Ishikawa (cell line): ENCODE measurements at regions not wholly inside any gene's neighbourhood (a gene's known extent, or its start where the extent isn't known, plus 50 kb on each side); places are given as distances from the start of the nearest gene placed in this dataset.

Source experiments
- CEBPB ChIP-seq: IDR thresholded peaks from 2 replicates; pipeline ENCODE4 v1.6.1; 2012
- CREB1 ChIP-seq: IDR thresholded peaks from 2 replicates; pipeline ENCODE4 v1.6.1; 2012; ENCODE audit warnings: low read depth
- EGR1 ChIP-seq: IDR thresholded peaks from 2 replicates; pipeline ENCODE4 v1.6.1; 2012
- EP300 ChIP-seq: IDR thresholded peaks from 2 replicates; pipeline ENCODE4 v1.6.1; 2012; ENCODE audit warnings: borderline replicate concordance
- FOXM1 ChIP-seq: IDR thresholded peaks from 2 replicates; pipeline ENCODE4 v1.6.1; 2012; ENCODE audit warnings: low read depth, borderline replicate concordance
- NFIC ChIP-seq: IDR thresholded peaks from 2 replicates; pipeline ENCODE4 v1.6.1; 2012
- RAD21 ChIP-seq: IDR thresholded peaks from 2 replicates; pipeline ENCODE4 v1.6.1; 2012; ENCODE audit warnings: low read depth
- TAF1 ChIP-seq: IDR thresholded peaks from 2 replicates; pipeline ENCODE4 v1.6.1; 2012; ENCODE audit warnings: low read depth, mild to moderate bottlenecking
- TCF12 ChIP-seq: IDR thresholded peaks from 2 replicates; pipeline ENCODE4 v1.6.1; 2012; ENCODE audit warnings: low read depth
- TEAD4 ChIP-seq: IDR thresholded peaks from 2 replicates; pipeline ENCODE4 v1.6.1; 2012
- YY1 ChIP-seq: IDR thresholded peaks from 2 replicates; pipeline ENCODE4 v1.6.1; 2012; ENCODE audit warnings: low read depth
- ZBTB7A ChIP-seq: IDR thresholded peaks from 2 replicates; pipeline ENCODE4 v1.6.1; 2012; ENCODE audit warnings: low read depth
- TF ChIP-seq, protein P1 (sequence below): IDR thresholded peaks from 2 replicates; pipeline ENCODE4 v1.6.1; 2012
- TF ChIP-seq, protein P2 (sequence below): IDR thresholded peaks from 2 replicates; pipeline ENCODE4 v1.6.1; 2012; ENCODE audit warnings: low read depth, mild to moderate bottlenecking
- TF ChIP-seq, protein P3 (sequence below): IDR thresholded peaks from 2 replicates; pipeline ENCODE4 v1.6.1; 2012

DNA sequence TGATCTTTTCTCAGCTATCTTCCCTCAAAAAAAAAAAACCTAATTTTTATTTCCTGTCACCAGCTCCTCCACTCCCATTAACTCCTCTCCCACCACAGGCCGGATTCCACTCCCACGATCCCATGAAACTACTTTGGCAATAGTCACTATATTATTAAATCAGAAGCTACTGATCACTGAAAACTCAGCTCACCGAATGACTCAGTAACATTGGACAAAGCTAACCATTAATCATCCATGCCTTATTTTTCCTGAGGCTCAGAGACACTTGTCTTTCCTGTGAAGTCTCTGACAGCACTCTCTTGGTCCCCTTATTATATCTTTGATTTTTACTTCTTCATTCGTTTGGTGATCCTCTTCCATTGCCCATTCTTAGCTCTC, 260.2 kb downstream of the CGGBP1 start:
- TF ChIP-seq TEAD4 (no peak), CEBPB (no peak), NFIC (no peak), ZBTB7A (no peak), TCF12 (no peak), EP300 (no peak), EGR1 (no peak), CREB1 (no peak), TAF1 (no peak), YY1 (no peak), FOXM1 (no peak), RAD21 (no peak)
- TF ChIP-seq, protein P1, sequence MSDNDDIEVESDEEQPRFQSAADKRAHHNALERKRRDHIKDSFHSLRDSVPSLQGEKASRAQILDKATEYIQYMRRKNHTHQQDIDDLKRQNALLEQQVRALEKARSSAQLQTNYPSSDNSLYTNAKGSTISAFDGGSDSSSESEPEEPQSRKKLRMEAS: no peak
- TF ChIP-seq, protein P2, sequence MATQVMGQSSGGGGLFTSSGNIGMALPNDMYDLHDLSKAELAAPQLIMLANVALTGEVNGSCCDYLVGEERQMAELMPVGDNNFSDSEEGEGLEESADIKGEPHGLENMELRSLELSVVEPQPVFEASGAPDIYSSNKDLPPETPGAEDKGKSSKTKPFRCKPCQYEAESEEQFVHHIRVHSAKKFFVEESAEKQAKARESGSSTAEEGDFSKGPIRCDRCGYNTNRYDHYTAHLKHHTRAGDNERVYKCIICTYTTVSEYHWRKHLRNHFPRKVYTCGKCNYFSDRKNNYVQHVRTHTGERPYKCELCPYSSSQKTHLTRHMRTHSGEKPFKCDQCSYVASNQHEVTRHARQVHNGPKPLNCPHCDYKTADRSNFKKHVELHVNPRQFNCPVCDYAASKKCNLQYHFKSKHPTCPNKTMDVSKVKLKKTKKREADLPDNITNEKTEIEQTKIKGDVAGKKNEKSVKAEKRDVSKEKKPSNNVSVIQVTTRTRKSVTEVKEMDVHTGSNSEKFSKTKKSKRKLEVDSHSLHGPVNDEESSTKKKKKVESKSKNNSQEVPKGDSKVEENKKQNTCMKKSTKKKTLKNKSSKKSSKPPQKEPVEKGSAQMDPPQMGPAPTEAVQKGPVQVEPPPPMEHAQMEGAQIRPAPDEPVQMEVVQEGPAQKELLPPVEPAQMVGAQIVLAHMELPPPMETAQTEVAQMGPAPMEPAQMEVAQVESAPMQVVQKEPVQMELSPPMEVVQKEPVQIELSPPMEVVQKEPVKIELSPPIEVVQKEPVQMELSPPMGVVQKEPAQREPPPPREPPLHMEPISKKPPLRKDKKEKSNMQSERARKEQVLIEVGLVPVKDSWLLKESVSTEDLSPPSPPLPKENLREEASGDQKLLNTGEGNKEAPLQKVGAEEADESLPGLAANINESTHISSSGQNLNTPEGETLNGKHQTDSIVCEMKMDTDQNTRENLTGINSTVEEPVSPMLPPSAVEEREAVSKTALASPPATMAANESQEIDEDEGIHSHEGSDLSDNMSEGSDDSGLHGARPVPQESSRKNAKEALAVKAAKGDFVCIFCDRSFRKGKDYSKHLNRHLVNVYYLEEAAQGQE: no peak
- TF ChIP-seq, protein P3, sequence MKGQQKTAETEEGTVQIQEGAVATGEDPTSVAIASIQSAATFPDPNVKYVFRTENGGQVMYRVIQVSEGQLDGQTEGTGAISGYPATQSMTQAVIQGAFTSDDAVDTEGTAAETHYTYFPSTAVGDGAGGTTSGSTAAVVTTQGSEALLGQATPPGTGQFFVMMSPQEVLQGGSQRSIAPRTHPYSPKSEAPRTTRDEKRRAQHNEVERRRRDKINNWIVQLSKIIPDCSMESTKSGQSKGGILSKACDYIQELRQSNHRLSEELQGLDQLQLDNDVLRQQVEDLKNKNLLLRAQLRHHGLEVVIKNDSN: no peak

DNA sequence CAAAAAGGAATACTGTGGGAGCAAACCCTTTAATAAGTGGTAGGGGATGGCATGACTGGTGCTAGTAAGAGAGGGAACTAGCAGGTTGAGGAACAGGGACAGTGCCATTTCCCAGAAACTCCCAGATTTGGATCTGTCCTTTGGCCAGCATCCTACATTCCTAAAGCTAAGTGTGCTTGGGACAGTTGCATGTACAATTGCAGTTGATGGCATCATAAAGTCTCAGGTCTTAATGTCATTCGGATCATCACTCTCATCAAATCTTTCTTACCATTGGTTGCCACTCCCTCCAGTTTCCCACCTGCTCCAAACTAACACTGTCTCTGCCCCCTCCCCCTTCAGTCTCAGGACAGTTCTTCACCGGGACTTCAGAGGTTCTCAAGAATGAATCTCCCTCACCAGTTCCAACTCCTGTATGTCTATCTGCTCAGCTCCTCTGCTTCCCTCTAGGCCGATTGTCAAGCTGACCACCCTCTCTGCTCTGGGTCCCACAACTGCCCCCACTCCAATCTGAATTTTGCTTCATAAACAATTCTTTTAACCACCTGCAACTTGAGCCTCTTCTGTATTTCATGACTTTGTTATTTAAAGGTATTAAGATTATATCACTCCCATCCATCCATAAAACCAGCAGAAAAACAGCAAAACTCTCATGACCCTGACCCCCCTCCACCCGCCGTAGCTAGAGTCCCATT, 260.8 kb downstream of the CGGBP1 start:
- TF ChIP-seq TCF12 (no peak), ZBTB7A (no peak), EGR1 (no peak), TAF1 (no peak), NFIC (no peak), CREB1 (no peak), FOXM1 (no peak), CEBPB (no peak), TEAD4 (no peak), YY1 (no peak), EP300 (no peak), RAD21 (no peak)
- TF ChIP-seq, protein P2: no peak
- TF ChIP-seq, protein P1: no peak
- TF ChIP-seq, protein P3: no peak

DNA sequence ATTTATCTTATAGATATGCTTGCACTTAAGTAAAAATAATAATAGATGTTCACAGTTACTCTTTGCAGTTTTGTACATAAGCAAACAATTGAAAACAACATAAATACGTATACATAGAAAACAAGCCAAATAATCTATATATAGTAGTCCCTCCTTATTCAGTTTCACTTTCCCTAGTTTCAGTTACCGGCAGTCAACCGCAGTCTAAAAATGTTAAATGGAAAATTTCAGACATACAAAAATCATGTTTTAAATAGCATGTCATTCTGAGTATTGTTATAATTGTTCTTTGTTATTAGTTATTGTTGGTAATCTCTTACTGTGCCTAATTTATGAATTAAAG, 262.0 kb downstream of the CGGBP1 start:
- TF ChIP-seq CEBPB (no peak), TEAD4 (no peak), YY1 (no peak), CREB1 (no peak), FOXM1 (no peak), TAF1 (no peak), EGR1 (no peak), TCF12 (no peak), NFIC (no peak), RAD21 (no peak), ZBTB7A (no peak), EP300 (no peak)
- TF ChIP-seq, protein P1: no peak
- TF ChIP-seq, protein P3: no peak
- TF ChIP-seq, protein P2: no peak
